ENCODE measurements at regions not wholly inside any gene's neighbourhood (a gene's known extent, or its start where the extent isn't known, plus 50 kb on each side); places are given as distances from the start of the nearest gene placed in this dataset.

DNA sequence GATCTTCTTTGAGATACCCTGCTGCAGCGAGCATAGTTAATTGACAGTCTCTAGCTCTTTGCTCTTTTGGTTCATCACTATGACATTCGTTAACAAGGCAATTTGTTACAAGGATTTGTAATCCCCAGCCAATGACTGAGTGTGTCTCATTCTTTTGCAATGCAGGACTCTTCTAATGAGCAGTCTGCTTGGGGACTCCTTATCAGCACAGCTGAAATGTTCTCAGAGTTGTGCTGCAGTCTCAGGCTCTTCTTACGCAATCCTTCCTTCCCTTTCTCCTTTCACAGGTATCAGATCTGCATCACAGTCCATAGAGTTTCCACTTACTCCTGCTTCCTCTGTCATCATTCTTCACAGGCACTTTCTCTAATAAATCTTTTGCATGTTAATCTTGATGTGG lies 161.2 kb upstream of the OGFRL1 start:
- no peak for DNase-seq

DNA sequence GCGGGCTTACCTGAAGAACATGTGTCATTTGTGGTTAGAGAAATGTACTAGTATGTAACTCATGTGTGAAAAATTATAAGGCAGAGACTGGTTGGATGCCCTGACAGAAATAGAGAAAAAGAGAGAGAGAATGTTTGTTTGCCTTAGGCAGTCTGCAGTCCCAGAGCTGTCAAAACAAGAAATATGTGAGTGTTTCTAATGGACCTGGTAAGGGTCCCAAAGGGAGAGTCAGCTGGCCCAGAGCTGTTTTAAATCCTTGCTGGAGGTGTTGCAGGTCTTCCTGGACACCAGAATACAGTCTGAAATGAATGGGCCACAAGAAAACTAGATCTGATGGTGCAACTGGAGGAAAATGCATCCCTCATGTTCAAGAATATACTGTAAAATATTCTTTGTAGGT lies 158.3 kb upstream of the OGFRL1 start:
- no peak for DNase-seq

DNA sequence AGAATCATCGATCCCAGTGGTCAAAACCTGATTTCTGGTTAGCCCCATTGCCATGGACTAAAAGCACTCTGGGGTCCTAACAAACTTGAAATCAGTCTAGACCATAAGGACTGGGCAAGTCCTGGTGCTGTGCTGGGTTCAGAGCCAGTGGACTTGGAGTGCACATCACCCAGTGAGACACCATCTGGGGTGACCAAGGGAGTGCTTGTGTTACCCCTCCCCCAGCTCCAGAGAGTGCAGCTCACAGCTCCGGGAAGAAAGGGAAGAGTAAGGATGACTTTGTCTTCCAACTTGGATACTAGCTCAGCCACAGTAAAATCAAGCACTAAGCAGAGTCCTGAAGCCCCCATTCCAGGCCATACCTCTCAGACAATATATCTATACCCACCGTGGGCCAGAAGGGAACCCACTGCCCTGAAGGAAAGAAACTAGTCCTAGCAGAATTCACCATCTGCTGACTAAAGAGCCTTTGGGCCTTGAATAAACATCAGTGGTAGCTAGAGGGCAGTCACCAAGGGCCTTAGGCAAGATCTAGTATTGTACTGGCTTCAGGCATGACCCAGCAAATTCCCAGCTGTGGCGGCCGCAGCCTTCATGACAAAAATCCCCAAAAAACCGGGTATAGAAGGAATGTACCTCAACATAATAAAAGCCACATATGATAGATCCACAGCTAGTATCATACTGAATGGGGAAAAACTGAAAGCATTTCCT lies 153.5 kb upstream of the OGFRL1 start:
- DNase-seq: no peak

DNA sequence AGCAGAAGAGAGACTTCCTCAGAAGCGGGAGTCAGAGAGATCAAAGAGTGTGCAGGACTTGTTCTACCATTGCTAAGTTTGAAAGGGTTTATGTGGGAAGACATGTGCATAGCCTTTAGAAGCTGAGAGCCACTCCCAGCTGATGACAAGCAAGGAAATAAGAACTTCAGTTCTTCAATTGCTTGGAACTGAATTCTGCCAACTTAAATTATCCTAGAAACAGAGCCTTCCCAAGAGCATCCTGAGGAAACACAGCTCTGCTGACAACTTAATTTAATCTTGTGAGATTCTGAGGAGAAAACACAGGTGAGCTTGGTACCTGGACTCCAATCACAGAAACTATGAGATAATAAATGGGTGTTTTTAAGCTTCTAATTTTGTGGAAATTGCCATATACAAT lies 150.6 kb upstream of the OGFRL1 start:
- no peak for DNase-seq

DNA sequence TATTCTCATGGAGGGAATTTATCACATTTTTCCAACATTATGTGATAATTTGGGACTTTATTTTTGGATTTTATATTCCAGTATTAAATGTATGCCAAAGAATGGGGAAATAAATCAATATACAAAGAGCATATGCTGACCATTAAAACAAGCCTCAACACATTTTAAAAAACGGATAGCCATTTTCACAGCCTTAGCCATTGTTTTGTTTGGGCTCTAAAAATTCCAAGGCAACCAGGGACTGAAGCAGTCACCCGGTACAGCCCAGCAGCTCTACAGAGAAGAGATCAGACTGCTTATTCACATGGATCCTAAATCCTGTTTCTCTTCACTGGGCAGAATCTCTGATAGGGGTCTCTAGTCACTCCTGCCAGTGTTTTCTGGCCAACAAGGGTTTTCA lies 150.2 kb upstream of the OGFRL1 start:
- no peak for DNase-seq

DNA sequence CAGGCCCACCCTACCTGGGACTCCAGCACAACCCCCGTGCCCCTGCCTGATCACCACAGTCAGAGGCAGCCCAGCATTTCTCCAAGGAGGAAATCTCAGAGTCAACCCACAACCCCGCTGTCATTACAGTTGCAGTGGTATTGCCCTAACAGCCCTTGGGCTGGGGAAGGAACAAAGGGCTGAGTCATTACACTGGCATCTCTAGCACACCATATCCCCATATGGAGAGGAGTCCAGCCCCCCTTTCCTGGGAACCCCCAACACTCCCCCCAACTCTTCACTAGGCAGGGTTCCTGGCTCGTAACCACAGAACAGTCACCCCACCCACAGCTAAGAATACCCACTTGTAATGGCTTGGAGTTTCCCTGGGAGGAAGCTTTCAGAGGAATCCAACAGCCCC lies 149.4 kb upstream of the OGFRL1 start:
- DNase-seq: no peak

DNA sequence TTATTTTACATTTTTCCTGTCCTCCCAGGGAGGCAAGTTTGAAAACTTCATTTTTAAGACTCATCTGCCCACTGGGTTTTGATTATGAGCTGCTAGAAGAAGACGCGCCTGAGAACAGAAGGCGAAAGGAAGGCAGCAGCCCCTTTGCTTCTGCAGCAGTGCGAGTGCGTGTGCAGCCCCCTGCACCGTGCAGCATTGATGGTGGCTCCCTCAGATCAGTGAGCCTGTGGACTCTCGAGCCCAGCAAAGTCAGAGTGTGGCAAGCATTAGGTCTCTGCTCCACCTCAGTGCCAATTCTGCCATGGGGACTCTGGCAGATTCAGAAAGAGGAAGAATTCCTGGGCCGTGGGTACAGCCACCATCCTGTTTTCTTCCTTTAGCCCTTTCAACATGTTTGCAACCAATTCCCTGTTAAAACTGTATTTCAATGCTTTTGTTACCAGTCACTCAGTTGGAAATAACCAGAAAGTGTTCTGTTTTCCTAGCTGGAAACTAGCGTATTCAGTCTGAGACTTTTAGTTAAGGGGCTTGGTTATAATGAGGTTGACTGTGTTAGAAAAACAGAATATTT lies 134.8 kb upstream of the OGFRL1 start:
- no peak for DNase-seq

DNA sequence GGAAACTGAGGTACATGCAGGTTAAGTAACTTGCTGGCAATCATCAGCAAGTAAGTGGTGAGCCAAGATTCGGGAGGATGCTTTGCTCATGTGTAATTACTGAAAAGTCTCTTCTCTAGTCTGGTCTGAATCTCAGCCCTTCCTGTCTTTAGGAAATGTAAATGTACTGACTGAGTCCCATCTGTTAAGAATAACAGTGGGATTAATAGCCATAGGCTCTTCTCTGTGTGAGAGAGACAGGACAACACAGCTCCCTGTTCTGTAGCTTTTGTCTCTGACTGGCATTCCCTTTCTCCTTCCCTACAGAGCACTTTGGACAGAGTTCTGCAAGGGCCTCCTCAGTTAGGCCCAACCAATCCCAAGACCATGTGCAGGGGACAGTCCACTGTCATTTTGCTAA lies 131.3 kb upstream of the OGFRL1 start:
- DNase-seq: no peak

DNA sequence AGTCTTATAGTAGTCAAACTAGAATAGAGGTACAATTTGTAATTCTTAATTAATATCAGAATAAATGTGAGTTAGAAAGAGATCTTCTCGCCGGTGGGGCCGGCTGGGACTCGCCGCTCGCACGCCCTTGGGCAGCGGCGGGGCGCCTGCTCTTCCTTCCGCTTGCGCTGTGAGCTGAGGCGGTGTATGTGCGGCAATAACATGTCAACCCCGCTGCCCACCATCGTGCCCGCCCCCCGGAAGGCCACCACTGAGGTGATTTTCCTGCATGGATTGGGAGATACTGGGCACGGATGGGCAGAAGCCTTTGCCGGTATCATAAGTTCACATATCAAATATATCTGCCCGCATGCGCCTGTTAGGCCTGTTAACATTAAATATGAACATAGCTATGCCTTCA lies 123.7 kb upstream of the OGFRL1 start:
- DNase-seq: no peak

DNA sequence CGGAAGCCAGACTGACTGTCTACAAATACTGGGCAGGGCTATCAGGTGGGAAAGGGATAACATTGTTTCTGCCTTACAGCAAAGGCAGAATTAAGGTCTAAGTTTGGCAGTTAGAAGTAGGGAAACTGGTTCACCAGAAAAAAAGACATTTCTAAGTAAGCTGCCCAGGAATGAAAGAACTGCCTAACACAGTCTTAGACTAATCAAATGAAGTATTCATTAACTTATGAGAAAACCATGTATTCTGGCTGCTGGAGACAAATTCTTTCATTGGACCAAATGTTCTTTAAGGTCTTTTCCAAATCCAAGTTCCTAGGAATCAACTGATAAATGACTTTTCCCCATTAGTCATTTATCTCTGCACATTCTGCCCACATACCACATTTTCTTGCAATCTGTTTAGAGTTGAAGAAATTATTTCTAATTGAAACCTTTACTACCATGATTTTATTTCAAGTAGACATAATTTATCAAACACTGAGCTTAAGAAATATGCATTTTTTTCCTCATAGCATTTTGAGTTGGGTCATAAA lies 120.3 kb upstream of the OGFRL1 start:
- DNase-seq: no peak

DNA sequence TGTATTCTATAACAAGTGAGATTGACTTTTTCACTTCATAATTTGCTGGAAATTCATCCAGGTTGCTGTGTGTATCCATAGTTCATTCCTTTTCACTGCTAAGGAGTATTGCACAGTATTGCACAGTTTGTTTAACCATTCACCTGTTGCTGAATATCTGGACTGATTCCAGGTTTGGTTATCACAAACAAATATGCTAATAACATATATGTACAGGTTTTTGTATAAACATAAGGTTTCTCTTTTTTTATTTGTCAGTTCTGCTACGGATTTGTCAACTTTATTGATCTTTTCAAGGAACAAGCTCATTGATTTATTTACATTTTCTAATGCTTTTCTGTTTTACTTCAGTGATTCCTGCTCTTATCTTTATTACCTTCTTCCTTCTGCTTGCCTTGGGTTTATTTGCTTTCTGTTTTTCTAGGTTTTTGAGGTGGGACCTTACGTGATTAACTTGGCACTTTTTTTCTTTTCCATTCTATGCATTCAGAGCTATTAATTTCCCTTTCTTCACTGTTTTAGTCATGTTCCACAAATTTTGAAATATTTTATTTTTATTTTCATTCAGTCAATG lies 117.0 kb upstream of the OGFRL1 start:
- no peak for DNase-seq

DNA sequence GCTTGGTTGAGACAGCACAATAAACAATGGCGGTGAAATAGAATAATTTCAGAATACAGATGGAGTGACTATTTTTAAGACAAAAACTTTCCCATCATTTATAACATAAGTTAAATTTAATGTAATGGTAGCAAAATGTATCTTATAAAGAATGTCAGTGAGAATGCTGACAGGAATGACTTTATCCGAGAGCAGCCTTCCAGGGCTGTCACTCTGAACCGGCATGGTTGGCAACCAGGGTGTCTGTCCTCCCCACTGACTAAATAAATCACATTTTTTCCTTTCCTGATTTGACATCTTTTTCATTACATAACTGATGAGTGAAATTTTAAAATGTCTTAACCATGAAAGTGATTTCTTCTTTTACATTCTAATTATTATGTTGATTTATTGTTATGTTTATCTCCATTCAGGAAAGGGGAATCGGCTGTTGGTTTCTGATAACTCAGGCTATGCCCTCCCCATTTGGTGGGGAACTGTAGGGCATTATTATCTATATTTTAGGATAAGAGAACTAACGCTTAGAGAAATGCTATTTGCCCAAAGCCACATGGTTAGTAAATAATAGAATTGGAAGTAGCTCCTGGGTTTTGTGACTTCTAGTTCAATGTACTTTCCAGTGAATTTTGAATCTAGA lies 109.2 kb upstream of the OGFRL1 start:
- DNase-seq: no peak

DNA sequence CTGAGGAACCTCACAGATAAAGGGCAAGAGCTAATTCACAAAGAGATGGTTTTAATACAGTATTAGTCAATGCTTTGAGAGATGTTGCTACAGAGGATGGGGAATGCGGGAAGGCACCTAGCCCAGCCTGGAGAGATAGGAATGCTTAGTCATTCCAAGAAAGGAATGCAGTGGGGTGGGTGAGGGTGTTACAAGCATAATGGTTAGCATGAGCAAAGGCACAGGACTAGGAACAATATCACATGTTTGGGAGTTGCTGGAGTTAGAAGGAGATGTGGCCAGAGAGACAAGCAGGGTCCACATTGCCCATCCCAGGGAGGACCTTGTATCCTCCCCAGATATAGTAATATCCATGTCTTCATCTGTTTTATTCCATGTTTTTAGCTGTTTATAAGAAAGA lies 107.0 kb upstream of the OGFRL1 start:
- DNase-seq: no peak

DNA sequence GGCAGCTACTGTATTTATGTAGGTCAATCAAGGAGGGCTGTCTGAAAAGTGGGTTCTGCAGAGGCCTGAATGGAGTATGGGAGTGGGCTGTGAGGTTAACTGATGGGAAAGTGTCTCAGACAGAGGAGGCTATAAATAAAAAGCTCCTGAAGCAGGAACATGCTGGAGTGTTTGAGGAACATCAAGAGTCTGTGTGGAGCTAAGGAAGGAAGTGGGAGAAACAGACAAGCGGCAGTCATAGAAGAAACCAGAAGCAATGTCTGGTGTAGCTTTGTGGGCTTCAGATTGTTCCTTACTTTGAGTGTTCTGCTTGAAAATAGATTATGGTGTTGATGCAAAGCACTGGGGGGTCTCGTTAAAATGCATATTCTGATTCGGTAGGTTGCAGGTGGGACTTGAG lies 101.5 kb upstream of the OGFRL1 start:
- no peak for DNase-seq

DNA sequence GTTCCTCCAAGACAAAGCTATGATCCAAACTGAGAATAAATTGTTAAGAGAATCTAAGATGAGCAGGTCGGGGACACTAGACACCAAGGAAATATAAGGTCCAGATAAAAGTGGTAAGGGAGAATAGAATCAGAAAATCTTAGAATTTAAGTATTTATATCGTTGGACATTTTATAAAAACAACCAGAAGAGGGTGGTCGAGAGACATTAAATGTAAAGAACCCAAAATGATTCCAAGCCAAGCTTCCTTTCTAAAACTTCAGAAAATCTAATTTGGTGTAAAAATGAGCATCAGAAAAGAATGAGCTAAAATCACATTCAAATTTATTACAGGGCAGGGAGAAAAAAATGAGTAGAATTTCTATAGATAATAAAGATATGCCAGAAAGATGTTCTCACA lies 97.8 kb upstream of the OGFRL1 start:
- no peak for DNase-seq

DNA sequence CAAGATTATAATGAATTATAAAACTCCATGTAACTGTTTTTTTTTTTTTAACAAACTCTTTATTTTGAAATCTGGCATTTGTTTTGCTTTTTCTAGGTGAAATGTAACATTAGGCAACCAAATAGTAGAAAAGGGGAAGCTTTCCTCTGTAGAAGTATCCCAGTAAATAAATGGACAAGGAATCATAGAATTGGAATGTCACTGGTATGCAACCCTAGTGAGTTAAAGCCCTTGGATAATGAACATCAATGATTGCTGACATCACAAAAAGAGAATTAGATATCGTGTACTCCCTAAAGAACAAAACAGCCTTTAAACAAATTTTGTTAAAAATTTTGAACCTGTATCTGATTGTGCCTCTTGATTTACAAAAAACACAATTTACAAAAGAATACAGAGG lies 93.9 kb upstream of the OGFRL1 start:
- DNase-seq: no peak

DNA sequence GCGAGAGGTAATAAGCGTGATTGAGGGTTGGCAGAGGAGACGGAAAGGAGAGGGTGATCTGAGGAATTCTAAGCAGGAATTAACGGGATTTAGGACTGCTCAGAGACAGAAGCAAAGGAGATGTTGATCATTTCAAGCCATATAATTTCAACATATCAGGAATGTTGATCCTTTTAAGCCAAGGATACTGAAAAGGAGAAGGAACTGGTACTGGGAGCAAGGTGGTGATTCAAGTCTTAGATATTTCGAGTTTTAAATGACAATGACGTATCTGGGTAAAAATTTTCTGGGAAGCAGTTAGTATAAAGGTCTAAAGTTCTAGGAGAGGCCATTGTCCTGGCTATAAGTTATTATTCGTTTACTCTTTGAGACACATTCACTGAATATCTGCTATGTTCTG lies 91.3 kb upstream of the OGFRL1 start:
- no peak for DNase-seq

DNA sequence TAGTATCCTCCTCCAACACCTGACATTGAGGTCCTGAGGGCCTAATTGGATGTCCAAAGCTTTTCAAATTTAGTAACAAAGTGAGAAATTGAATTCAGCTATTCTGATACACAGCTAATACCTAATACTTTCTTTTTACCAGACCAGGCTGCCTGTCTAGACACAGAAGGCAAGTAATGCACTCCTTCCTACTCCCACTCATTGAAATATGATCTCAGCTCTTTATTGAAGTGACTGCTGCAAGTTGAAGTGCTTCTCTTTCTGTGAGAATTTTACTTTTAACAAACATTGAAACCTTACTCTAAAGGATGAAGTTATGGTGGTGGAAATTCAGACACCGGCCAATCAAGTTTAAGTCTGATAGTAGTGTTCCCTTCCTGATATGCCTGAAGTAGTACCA lies 90.8 kb upstream of the OGFRL1 start:
- DNase-seq: no peak

DNA sequence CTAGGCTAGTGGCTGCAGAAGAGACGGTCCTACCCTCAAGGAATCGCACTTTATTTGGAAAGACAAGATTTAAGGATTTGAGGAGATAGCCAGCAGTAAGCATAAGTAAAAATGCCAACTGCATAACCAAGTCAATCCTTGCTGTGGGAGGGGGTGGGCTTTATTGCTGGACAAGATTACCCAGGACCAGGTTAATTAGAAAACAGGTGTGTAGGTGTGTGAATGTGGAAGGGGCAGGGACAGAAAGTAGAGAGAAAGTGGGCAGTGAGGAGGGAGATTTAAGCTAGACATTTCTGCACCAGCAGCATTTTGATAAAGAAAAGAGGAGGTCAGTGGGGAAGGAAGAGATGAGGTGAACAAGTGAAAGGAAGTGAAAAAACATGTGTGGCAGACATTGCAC lies 89.7 kb upstream of the OGFRL1 start:
- no peak for DNase-seq

DNA sequence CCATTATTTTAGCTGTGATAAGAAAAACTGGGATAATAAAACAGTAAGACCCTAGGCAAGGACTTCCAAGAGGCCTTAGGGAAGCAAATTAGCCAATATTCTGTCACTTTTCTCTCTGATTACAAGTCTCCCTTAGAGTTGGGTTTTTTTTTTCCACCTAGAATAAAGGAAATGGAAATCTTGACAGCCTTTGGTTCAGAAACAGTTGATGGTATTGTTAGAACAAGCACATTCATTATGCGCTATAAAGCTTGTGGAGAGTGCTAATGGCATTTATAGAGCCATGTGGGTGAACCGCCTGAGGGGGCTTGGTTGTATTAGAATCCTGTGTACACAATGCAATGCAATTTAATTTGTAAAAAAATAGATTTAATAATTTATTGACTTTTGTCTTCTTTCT lies 88.9 kb upstream of the OGFRL1 start:
- DNase-seq: no peak

DNA sequence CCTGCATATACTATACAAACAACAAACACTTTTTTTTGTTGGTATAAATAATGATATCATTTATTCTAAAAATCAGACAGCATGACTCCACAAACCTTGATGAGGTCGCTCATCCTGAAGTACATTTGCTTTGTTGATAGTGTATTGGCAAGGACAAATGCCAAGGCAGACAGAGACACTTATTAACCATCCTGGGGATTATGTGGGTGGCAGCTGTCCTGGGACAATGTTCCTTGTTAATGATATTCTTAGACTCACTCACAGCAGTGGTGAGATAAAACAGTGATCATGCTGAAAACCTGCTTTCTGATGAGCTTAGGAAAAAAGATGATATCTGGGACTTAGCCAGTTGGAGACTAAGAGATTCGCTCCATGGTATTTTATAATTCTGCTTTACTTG lies 85.4 kb upstream of the OGFRL1 start:
- no peak for DNase-seq

DNA sequence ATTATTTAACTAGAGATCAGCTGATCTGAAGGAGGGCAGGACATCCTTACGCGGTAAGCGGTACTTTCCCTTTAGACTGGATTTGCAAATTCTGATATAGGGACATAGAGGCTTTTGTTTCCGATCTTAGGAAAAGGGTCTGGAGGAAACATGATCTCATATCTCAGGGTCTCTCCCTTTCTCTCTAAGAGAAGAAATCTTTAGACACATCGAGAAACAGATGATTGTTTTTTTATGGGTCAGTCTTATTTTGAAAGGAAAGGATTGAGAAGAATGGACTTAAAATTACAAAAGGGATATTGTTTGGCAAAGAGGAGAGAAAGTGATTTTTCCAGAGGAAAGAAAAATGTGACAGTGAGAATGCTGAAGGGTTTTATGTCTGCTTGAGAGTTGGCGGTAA lies 83.9 kb upstream of the OGFRL1 start:
- no peak for DNase-seq

DNA sequence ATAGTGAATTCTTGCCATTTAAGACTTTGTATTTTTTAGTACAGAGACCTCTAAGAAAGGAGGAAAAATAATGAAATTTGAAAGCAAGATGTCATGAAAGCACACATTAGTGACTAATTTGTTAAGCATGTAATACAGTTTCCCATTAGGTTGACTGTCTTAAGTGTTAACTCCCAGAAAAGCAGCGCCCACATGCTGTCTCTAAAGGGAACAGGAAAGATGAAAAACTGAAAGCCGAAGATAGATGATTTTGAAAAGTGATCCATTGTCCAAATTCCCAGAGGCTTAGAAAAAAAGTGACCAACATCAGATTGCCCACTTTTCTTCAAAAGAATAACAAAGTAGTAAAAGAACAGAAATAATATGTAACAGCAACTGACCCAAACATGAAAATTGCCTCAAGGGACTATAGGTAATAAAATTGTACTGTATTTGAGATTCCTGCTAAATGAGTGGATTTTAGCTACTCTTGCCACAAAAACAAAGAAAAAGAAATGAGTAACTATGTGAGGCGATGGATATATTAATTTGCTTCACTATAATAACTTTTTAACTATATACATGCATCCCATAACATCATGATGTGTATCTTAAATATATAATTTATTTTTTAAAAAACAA lies 83.2 kb upstream of the OGFRL1 start:
- no peak for DNase-seq

DNA sequence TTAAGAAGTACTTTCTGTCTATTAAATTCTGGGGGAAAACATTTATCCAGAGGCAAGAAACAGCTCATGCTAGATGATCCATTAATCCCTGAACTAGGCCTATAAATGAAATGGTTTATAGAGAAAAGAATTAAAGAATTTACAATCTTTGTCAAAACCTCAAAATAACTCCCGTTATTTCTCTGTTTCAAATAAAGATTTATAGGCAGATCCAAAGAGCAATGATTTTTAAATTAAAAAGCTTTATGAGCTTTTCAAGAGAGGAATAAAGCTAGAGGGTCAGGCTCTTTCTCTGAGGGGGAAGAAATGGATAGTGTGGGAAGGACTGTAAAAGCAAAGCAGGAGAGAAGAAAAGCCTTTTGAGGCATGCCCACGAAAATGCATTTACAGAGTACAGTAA lies 82.5 kb upstream of the OGFRL1 start:
- DNase-seq: no peak

Measured in activated CD4-positive, alpha-beta T cell treated with anti-CD3 and anti-CD28 coated beads, Interleukin-2, amount 50 U/mL, for 16 hours (primary cell).